ENCODE measurements at regions not wholly inside any gene's neighbourhood (a gene's known extent, or its start where the extent isn't known, plus 50 kb on each side); places are given as distances from the start of the nearest gene placed in this dataset.

- DNase-seq, result no peak
Observed at GRCh38 chr10:3251172-3251571, 78.6 kb upstream of the PITRM1 start.

- peak; percentile 11 for DNase-seq
Observed at GRCh38 chr10:3249307-3249889, 76.8 kb upstream of the PITRM1 start.

- peak; percentile 50 for DNase-seq
Observed at GRCh38 chr10:3248526-3249306, 76.1 kb upstream of the PITRM1 start.

- DNase-seq, result no peak
Observed at GRCh38 chr10:3245395-3245794, 72.8 kb upstream of the PITRM1 start.

- no peak for DNase-seq
Observed at GRCh38 chr10:3241967-3242650, 69.5 kb upstream of the PITRM1 start.

- no peak for DNase-seq
Observed at GRCh38 chr10:3241274-3241921, 68.8 kb upstream of the PITRM1 start.

GRCh38 chr10:3239920-3240894, 67.6 kb upstream of the PITRM1 start:
- no peak for DNase-seq

- DNase-seq, result peak; percentile 46
Observed at GRCh38 chr10:3239066-3239919, 66.7 kb upstream of the PITRM1 start.

GRCh38 chr10:3238115-3238871, 65.7 kb upstream of the PITRM1 start:
- no peak for DNase-seq

GRCh38 chr10:3237530-3237929, 64.9 kb upstream of the PITRM1 start:
- no peak for DNase-seq

GRCh38 chr10:3236644-3237404, 64.2 kb upstream of the PITRM1 start:
- DNase-seq, result no peak

- DNase-seq, result no peak
Observed at GRCh38 chr10:3235996-3236510, 63.5 kb upstream of the PITRM1 start.

GRCh38 chr10:3235395-3235794, 62.8 kb upstream of the PITRM1 start:
- no peak for DNase-seq

GRCh38 chr10:3233486-3233990, 61.0 kb upstream of the PITRM1 start:
- no peak for DNase-seq

GRCh38 chr10:3231951-3232730, 59.6 kb upstream of the PITRM1 start:
- no peak for DNase-seq

- no peak for DNase-seq
Observed at GRCh38 chr10:3229815-3230214, 57.2 kb upstream of the PITRM1 start.

- no peak for DNase-seq
Observed at GRCh38 chr10:3228629-3228945, 56.0 kb upstream of the PITRM1 start.

GRCh38 chr10:3226960-3227744, 54.6 kb upstream of the PITRM1 start:
- no peak for DNase-seq
